ENCODE measurements at regions not wholly inside any gene's neighbourhood (a gene's known extent, or its start where the extent isn't known, plus 50 kb on each side); places are given as distances from the start of the nearest gene placed in this dataset.
"Not testable (repeated sequence)": the region's sequence is repeated elsewhere in the genome, so short reads cannot be mapped to it uniquely, and the experiment has no call there.

DNA sequence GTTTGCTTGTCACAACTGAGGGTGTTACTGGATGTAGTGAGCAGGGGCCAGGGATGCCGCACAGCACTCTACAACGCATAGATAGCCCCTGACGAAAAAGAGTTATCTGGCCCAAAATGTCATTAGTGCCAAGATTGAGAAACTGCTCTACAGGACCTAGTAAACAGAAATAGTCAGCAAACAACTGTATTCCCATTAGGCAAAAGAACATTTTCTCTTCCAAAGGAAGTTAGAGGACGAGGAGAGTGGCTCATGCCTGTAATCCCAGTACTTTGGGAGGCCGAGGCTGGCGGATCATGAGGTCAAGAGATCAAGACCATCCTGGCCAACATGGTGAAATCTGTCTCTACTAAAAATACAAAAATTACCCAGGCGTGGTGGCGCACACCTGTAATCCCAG, 189.1 kb downstream of the DUSP10 start:
- TF ChIP-seq EZH2 (IDR thresholded peaks at IDR 0.05; ENCODE audit: insufficient read depth, poor library complexity, severe bottlenecking); EZH2phosphoT487 (IDR thresholded peaks at IDR 0.05; ENCODE audit: insufficient read depth, low read depth): not testable (repeated sequence)
